Activated CD8-positive, alpha-beta T cell treated with anti-CD3 and anti-CD28 coated beads for 36 hours (primary cell): ENCODE measurements at regions not wholly inside any gene's neighbourhood (a gene's known extent, or its start where the extent isn't known, plus 50 kb on each side); places are given as distances from the start of the nearest gene placed in this dataset.

Source experiments
- ATAC-seq: fragments of 200-7000 bp; cut with Tn5 transposase; one replicate; pipeline ENCODE4 v1.10.0; 2021; ENCODE audit warnings: mild to moderate bottlenecking, moderate library complexity
- CTCF ChIA-PET: fragments of 350-600 bp; sonication (Branson Sonifier 250); formaldehyde crosslinking; loops from one replicate; lab custom pipeline; 2021; ENCODE audit warnings: antibody characterized with exemption; lab: Charles Lee
- POLR2A ChIA-PET: fragments of 350-600 bp; sonication (Branson Sonifier 250); formaldehyde crosslinking; loops from one replicate; lab custom pipeline; 2021; ENCODE audit warnings: antibody characterized with exemption; lab: Charles Lee
- DNase-seq: peaks from one replicate; pipeline ENCODE4 v3.0.0-alpha.2; 2020
- H3K27ac Mint-ChIP-seq: one replicate; pipeline ENCODE4 v1.8.0; 2021; ENCODE audit warnings: mild to moderate bottlenecking, mixed read lengths
- H3K27me3 Mint-ChIP-seq: one replicate; pipeline ENCODE4 v1.8.0; 2021; ENCODE audit warnings: mixed read lengths
- H3K36me3 Mint-ChIP-seq: one replicate; pipeline ENCODE4 v1.8.0; 2021; ENCODE audit warnings: low read depth, mixed read lengths
- H3K4me1 Mint-ChIP-seq: one replicate; pipeline ENCODE4 v1.8.0; 2021; ENCODE audit warnings: low read depth, mixed read lengths
- H3K4me3 Mint-ChIP-seq: one replicate; pipeline ENCODE4 v1.8.0; 2021; ENCODE audit warnings: mild to moderate bottlenecking, moderate library complexity, mixed read lengths
- H3K9me3 Mint-ChIP-seq: one replicate; pipeline ENCODE4 v1.8.0; 2021; ENCODE audit warnings: mixed read lengths
- intact Hi-C: fragments of 100-400 bp; cut with micrococcal nuclease; formaldehyde crosslinking; loops from one replicate; pipeline ENCODE4 v1.10.0; 2022
- TF ChIP-seq, protein P1 (sequence below): fragments of 200-600 bp; IDR thresholded peaks from one replicate; pipeline ENCODE4 v1.8.0; 2022; ENCODE audit warnings: antibody characterized with exemption, mild to moderate bottlenecking

DNA sequence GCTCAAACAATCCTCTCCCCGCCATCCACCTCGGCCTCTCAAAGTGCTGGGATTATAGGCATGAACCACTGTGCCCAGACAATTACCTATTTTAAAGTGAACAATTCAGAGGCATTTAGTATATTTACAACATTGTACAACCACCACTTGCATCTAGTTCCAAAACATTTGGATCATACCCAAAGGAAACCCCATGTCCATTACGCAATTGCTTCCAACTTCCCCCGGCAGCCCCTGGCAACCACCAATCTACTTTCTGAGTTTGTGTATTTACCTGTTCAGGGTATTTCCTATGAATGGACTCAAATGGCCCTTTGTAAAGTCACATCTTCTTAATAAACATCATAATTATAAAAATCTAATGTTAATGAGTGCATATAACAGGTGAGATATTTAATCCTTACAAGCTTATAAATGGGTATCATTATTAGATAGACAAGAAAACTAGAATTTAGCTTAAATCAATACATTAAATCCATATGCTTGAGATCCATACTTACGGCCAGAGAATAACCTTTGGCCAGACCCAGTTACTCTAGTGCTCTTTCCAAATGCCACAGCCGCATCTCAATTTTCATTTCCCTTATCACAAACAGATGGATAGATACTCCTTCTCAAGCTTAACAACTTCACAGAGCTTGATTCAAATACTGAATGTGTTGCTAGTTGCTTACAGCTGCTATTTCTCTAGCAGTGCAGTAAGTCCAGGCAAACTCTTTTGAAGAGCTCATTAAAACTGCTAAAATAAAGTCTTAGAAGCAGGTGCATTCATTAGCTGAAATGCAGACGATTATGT, 133.4 kb upstream of the MKLN1 start:
- intact Hi-C loops, result no loop called here
- Mint-ChIP-seq H3K4me3 (no peak overlapping the region), H3K36me3 (no peaks in the 10 kb centered on the region), H3K4me1 (peaks cover 32% of the 10 kb centered on the region), H3K27me3 (no peaks in the 10 kb centered on the region), H3K9me3 (no peaks in the 10 kb centered on the region), H3K27ac (no peak overlapping the region)
- CTCF ChIA-PET, result no interaction called here
- TF ChIP-seq, protein P1, sequence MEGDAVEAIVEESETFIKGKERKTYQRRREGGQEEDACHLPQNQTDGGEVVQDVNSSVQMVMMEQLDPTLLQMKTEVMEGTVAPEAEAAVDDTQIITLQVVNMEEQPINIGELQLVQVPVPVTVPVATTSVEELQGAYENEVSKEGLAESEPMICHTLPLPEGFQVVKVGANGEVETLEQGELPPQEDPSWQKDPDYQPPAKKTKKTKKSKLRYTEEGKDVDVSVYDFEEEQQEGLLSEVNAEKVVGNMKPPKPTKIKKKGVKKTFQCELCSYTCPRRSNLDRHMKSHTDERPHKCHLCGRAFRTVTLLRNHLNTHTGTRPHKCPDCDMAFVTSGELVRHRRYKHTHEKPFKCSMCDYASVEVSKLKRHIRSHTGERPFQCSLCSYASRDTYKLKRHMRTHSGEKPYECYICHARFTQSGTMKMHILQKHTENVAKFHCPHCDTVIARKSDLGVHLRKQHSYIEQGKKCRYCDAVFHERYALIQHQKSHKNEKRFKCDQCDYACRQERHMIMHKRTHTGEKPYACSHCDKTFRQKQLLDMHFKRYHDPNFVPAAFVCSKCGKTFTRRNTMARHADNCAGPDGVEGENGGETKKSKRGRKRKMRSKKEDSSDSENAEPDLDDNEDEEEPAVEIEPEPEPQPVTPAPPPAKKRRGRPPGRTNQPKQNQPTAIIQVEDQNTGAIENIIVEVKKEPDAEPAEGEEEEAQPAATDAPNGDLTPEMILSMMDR, result no peak
- no peak for ATAC-seq
- POLR2A ChIA-PET, result no interaction called here
- DNase-seq, result no peak

DNA sequence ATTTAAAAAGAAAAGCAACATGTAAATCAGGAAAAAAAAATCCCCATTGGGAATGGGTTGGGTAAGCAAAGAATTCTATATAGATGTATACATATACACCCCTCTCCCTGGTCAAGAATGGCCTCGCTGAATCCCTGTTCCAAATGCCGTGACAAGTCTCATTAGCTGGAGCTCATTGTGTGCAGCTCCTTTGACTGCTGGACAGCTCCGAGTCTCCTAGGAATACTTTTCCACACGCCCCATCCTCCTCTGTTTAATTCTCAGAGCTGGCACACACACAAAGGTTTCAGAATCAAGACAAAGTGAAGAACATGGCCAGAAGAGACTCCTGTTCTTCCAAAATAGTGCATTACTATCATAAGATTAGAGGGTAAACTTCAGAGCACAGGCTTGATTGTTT, 130.9 kb upstream of the MKLN1 start:
- intact Hi-C loops, result no loop called here
- no peaks in the 10 kb centered on the region for H3K9me3 Mint-ChIP-seq
- H3K27ac Mint-ChIP-seq, result no peak overlapping the region
- H3K4me1 Mint-ChIP-seq, result peaks cover 9% of the 10 kb centered on the region
- TF ChIP-seq, protein P1, result no peak
- POLR2A ChIA-PET, result no interaction called here
- no peak overlapping the region for H3K4me3 Mint-ChIP-seq
- CTCF ChIA-PET, result interaction anchor here (0.9 to 1.5 kb wide), 2 partner anchors 12 to 157 kb away, joined by 3 to 6 read pairs; no protein-coding TSS in a partner anchor
- H3K27me3 Mint-ChIP-seq, result no peaks in the 10 kb centered on the region
- H3K36me3 Mint-ChIP-seq, result no peaks in the 10 kb centered on the region
- ATAC-seq (no peak), DNase-seq (no peak)

DNA sequence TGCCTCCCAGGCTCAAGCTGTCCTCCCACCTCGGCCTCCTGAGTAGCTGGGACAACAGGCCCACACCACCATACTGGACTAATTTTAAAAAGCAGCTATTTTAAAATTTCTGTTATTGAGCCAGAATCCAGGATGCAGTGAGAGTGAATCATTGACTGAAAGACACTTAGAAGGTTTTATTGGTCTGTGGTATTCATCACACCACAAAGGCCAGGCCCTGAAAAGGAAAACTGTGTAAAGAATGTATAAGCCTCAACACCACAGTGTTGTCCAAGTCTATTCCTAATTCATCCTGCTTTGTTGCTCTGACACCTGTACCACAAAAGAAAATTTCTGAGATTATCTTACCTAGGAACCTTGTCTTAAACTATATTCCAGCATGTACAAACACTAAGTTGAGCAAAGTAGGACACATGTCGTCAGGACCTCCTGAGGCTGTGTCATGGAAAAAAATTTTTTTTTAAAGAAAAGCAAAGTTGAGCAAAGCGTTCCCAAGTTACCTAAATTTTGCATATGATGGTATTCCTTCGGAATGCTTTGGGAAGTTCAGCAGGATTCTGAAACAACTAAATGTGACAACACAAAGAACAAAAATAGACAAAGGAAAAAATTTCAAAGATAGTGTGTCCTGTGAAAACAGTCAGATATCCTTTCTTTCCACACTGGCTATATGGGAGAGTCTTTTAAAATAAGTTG, 129.6 kb upstream of the MKLN1 start:
- Mint-ChIP-seq H3K4me1 (peaks cover 9% of the 10 kb centered on the region), H3K4me3 (no peak overlapping the region), H3K36me3 (no peaks in the 10 kb centered on the region), H3K9me3 (no peaks in the 10 kb centered on the region), H3K27ac (no peak overlapping the region), H3K27me3 (no peaks in the 10 kb centered on the region)
- ChIA-PET CTCF (no interaction called here), POLR2A (interaction anchor here (0.6 kb wide), 1 partner anchor 8 kb away, joined by 3 read pairs; no protein-coding TSS in a partner anchor)
- TF ChIP-seq, protein P1, result no peak
- intact Hi-C loops, result no loop called here
- ATAC-seq (peak; percentile 39), DNase-seq (peak; percentile 14)

DNA sequence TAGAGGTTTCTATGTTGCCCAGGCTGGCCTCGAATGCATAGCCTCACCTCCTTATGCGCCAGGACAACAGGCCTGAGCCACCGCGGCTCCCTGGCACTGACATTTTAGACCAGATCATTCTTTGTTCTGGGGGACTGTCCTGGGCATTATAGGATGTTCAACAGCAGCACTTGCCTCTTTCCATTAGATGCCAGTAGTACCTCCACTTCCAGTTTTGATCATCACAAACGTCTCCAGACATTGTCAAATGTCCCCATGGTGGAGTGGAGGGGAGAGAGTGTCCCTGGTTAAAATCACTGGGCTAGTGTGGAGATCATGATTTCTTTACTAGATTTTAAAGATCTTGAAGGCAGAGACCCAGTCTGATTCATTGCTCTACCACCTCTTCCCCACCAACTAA, 125.2 kb upstream of the MKLN1 start:
- TF ChIP-seq, protein P1, result no peak
- ChIA-PET POLR2A (no interaction called here), CTCF (no interaction called here)
- H3K9me3 Mint-ChIP-seq, result no peaks in the 10 kb centered on the region
- H3K4me3 Mint-ChIP-seq, result no peak overlapping the region
- no peaks in the 10 kb centered on the region for H3K27me3 Mint-ChIP-seq
- H3K4me1 Mint-ChIP-seq, result peaks cover 9% of the 10 kb centered on the region
- DNase-seq, result no peak
- intact Hi-C loops, result no loop called here
- ATAC-seq, result no peak
- H3K27ac Mint-ChIP-seq, result no peak overlapping the region
- no peaks in the 10 kb centered on the region for H3K36me3 Mint-ChIP-seq
